Loucy (cell line): ENCODE measurements at regions not wholly inside any gene's neighbourhood (a gene's known extent, or its start where the extent isn't known, plus 50 kb on each side); places are given as distances from the start of the nearest gene placed in this dataset.

ENCODE experiments used
- CTCF ChIP-seq: fragments of 200-600 bp; sonication (generic); conservative IDR thresholded peaks from 2 replicates; pipeline ENCODE4 v1.5.1; 2014; ENCODE audit warnings: mild to moderate bottlenecking, antibody characterized with exemption, low read length
- EZH2phosphoT487 ChIP-seq: fragments of 200-600 bp; IDR thresholded peaks from 2 replicates; pipeline ENCODE4 v1.6.1; 2018; ENCODE audit warnings: antibody characterized with exemption, mild to moderate bottlenecking, moderate library complexity, borderline replicate concordance

- no peak for TF ChIP-seq CTCF
- no peak for TF ChIP-seq EZH2phosphoT487
Measured at GRCh38 chr3:72229952-72230351, 445.0 kb upstream of the PROK2 start.
